ENCODE measurements at regions not wholly inside any gene's neighbourhood (a gene's known extent, or its start where the extent isn't known, plus 50 kb on each side); places are given as distances from the start of the nearest gene placed in this dataset.
"Not testable (repeated sequence)": the region's sequence is repeated elsewhere in the genome, so short reads cannot be mapped to it uniquely, and the experiment has no call there.

GRCh38 chr5:156042726-156043125 is 284.2 kb upstream of the SGCD start:
- DNase-seq (ENCODE audit: low read depth, low spot score): no peak
- TF ChIP-seq, protein P1, sequence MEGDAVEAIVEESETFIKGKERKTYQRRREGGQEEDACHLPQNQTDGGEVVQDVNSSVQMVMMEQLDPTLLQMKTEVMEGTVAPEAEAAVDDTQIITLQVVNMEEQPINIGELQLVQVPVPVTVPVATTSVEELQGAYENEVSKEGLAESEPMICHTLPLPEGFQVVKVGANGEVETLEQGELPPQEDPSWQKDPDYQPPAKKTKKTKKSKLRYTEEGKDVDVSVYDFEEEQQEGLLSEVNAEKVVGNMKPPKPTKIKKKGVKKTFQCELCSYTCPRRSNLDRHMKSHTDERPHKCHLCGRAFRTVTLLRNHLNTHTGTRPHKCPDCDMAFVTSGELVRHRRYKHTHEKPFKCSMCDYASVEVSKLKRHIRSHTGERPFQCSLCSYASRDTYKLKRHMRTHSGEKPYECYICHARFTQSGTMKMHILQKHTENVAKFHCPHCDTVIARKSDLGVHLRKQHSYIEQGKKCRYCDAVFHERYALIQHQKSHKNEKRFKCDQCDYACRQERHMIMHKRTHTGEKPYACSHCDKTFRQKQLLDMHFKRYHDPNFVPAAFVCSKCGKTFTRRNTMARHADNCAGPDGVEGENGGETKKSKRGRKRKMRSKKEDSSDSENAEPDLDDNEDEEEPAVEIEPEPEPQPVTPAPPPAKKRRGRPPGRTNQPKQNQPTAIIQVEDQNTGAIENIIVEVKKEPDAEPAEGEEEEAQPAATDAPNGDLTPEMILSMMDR (IDR thresholded peaks at IDR 0.05; ENCODE audit: low read depth, low read length): no peak
- in situ Hi-C loops (cut with HindIII; ENCODE audit: low sequenced_read_pairs): no loop called here
- no peak overlapping the region for H3K4me3 ChIP-seq (ENCODE audit: low read depth, low read length)

- TF ChIP-seq, protein P1 (IDR thresholded peaks at IDR 0.05; ENCODE audit: low read depth, low read length): no peak
- H3K4me3 ChIP-seq (ENCODE audit: low read depth, low read length): no peak overlapping the region
- no peak for DNase-seq (ENCODE audit: low read depth, low spot score)
- in situ Hi-C loops (cut with HindIII; ENCODE audit: low sequenced_read_pairs): no loop called here
These were observed 283.6 kb upstream of the SGCD start for GRCh38 chr5:156043351-156043750.

- TF ChIP-seq, protein P1 (IDR thresholded peaks at IDR 0.05; ENCODE audit: low read depth, low read length): no peak
- H3K4me3 ChIP-seq (ENCODE audit: low read depth, low read length): no peak overlapping the region
- in situ Hi-C loops (cut with HindIII; ENCODE audit: low sequenced_read_pairs): no loop called here
- DNase-seq (ENCODE audit: low read depth, low spot score): no peak
These were observed 275.0 kb upstream of the SGCD start for GRCh38 chr5:156051972-156052371.

GRCh38 chr5:156052656-156053055 is 274.3 kb upstream of the SGCD start:
- no peak overlapping the region for H3K4me3 ChIP-seq (ENCODE audit: low read depth, low read length)
- DNase-seq (ENCODE audit: low read depth, low spot score): no peak
- TF ChIP-seq, protein P1 (IDR thresholded peaks at IDR 0.05; ENCODE audit: low read depth, low read length): no peak
- in situ Hi-C loops (cut with HindIII; ENCODE audit: low sequenced_read_pairs): no loop called here

GRCh38 chr5:156053056-156053455 is 273.9 kb upstream of the SGCD start:
- H3K4me3 ChIP-seq (ENCODE audit: low read depth, low read length): no peak overlapping the region
- TF ChIP-seq, protein P1 (IDR thresholded peaks at IDR 0.05; ENCODE audit: low read depth, low read length): no peak
- no peak for DNase-seq (ENCODE audit: low read depth, low spot score)
- in situ Hi-C loops (cut with HindIII; ENCODE audit: low sequenced_read_pairs): no loop called here

- in situ Hi-C loops (cut with HindIII; ENCODE audit: low sequenced_read_pairs): no loop called here
- H3K4me3 ChIP-seq (ENCODE audit: low read depth, low read length): no peak overlapping the region
- TF ChIP-seq, protein P1 (IDR thresholded peaks at IDR 0.05; ENCODE audit: low read depth, low read length): no peak
- no peak for DNase-seq (ENCODE audit: low read depth, low spot score)
These were observed 250.1 kb upstream of the SGCD start for GRCh38 chr5:156076912-156077311.

DNA sequence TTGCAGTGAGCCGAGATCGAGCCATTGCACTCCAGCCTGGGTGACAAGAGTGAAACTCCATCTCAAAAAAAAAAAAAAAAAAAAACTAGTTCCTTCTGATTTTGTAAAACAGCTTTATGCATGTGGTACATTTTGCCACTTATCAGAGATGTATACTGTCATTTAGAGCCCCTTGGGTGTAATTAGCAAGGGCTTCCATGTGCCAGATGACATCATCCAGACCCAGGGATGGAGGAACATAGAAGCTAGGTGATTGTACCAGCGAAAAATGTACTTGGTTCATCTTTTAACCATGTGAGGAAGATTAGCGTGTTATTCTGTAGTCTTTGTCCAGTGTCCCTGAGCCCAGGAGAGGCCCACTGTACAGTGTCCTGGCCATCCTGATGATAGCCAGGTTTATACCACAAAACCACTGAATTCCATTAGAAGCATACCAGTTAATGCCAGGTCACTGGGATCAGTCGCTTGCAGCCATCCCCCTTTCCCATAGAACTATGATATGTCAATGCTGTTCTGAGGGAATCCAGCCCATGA is 239.3 kb upstream of the SGCD start:
- DNase-seq (ENCODE audit: low read depth, low spot score): no peak
- H3K4me3 ChIP-seq (ENCODE audit: low read depth, low read length): no peak overlapping the region
- in situ Hi-C loops (cut with HindIII; ENCODE audit: low sequenced_read_pairs): no loop called here
- TF ChIP-seq, protein P1 (IDR thresholded peaks at IDR 0.05; ENCODE audit: low read depth, low read length): no peak

GRCh38 chr5:156089955-156090940 is 236.7 kb upstream of the SGCD start:
- H3K4me3 ChIP-seq (ENCODE audit: low read depth, low read length); DNase-seq (ENCODE audit: low read depth, low spot score); in situ Hi-C loops (cut with HindIII; ENCODE audit: low sequenced_read_pairs): not testable (repeated sequence)
